NCI-H460 (cell line): ENCODE measurements at regions not wholly inside any gene's neighbourhood (a gene's known extent, or its start where the extent isn't known, plus 50 kb on each side); places are given as distances from the start of the nearest gene placed in this dataset.

ENCODE experiments used
- DNase-seq: peaks from one replicate; pipeline ENCODE4 v3.0.0-alpha.2; 2016; ENCODE audit warnings: low read depth; ENCODE audit errors: extremely low read depth

GRCh38 chr20:24862186-24862585, 86.9 kb upstream of the CST7 start:
- no peak for DNase-seq

- DNase-seq = no peak
Observed at GRCh38 chr20:24862606-24863005, 86.5 kb upstream of the CST7 start.

- DNase-seq = no peak
Observed at GRCh38 chr20:24863356-24863755, 85.7 kb upstream of the CST7 start.

- no peak for DNase-seq
Observed at GRCh38 chr20:24866008-24866407, 83.1 kb upstream of the CST7 start.

- no peak for DNase-seq
Observed at GRCh38 chr20:24866742-24867141, 82.3 kb upstream of the CST7 start.

GRCh38 chr20:24867556-24867955, 81.5 kb upstream of the CST7 start:
- DNase-seq = no peak

GRCh38 chr20:24868396-24868927, 80.6 kb upstream of the CST7 start:
- no peak for DNase-seq

GRCh38 chr20:24868959-24869358, 80.1 kb upstream of the CST7 start:
- no peak for DNase-seq

- no peak for DNase-seq
Observed at GRCh38 chr20:24870057-24870456, 79.0 kb upstream of the CST7 start.

GRCh38 chr20:24870881-24871280, 78.2 kb upstream of the CST7 start:
- no peak for DNase-seq

GRCh38 chr20:24871480-24872213, 77.4 kb upstream of the CST7 start:
- no peak for DNase-seq

GRCh38 chr20:24872291-24873024, 76.6 kb upstream of the CST7 start:
- DNase-seq = no peak

GRCh38 chr20:24873025-24873620, 75.9 kb upstream of the CST7 start:
- no peak for DNase-seq

GRCh38 chr20:24875078-24875477, 74.0 kb upstream of the CST7 start:
- no peak for DNase-seq

- DNase-seq = no peak
Observed at GRCh38 chr20:24877652-24878051, 71.4 kb upstream of the CST7 start.

GRCh38 chr20:24878657-24879056, 70.4 kb upstream of the CST7 start:
- no peak for DNase-seq

- no peak for DNase-seq
Observed at GRCh38 chr20:24879875-24880274, 69.2 kb upstream of the CST7 start.

GRCh38 chr20:24880356-24880755, 68.7 kb upstream of the CST7 start:
- no peak for DNase-seq

- no peak for DNase-seq
Observed at GRCh38 chr20:24890286-24890685, 58.8 kb upstream of the CST7 start.

GRCh38 chr20:24891546-24892393, 57.3 kb upstream of the CST7 start:
- DNase-seq = no peak

GRCh38 chr20:24892522-24892921, 56.5 kb upstream of the CST7 start:
- DNase-seq = no peak
